HG03196 (cell line): ENCODE measurements at regions not wholly inside any gene's neighbourhood (a gene's known extent, or its start where the extent isn't known, plus 50 kb on each side); places are given as distances from the start of the nearest gene placed in this dataset.
"Not testable (repeated sequence)": the region's sequence is repeated elsewhere in the genome, so short reads cannot be mapped to it uniquely, and the experiment has no call there.

Experiments
- ATAC-seq: cut with Tn5 transposase; IDR thresholded peaks from one replicate; pipeline ENCODE4 v1.9.1; 2021; ENCODE audit not compliant: unreplicated experiment

- ATAC-seq = not testable (repeated sequence)
Measured at GRCh38 chr5:17034992-17035391, 98.9 kb upstream of the MYO10 start.

GRCh38 chr5:17037751-17038150 lies 101.7 kb upstream of the MYO10 start:
- ATAC-seq = no peak

- ATAC-seq = no peak
Measured at GRCh38 chr5:17039170-17039569, 103.1 kb upstream of the MYO10 start.

GRCh38 chr5:17042041-17042440 lies 106.0 kb upstream of the MYO10 start:
- ATAC-seq = no peak

GRCh38 chr5:17046320-17046719 lies 110.2 kb upstream of the MYO10 start:
- ATAC-seq = no peak

GRCh38 chr5:17050236-17050635 lies 114.1 kb upstream of the MYO10 start:
- no peak for ATAC-seq

DNA sequence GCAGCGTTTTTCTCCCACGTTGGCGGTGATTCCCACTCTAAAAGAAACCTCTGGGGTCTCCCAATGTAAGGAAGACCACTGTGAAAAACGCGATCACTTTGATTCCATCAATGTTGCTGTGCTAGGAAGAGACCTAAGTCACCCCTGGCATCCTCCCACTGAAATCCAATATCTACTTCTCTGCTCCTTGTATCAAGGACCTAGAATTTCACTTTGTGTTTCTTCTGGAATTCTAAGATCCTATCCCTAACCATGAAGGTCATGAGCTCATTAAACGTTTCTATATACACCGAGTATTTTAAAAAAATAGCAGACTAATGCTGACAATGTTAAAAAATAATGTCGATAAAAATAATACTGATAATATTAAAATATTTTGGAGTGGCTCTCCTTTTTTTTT lies 118.8 kb upstream of the MYO10 start:
- no peak for ATAC-seq

DNA sequence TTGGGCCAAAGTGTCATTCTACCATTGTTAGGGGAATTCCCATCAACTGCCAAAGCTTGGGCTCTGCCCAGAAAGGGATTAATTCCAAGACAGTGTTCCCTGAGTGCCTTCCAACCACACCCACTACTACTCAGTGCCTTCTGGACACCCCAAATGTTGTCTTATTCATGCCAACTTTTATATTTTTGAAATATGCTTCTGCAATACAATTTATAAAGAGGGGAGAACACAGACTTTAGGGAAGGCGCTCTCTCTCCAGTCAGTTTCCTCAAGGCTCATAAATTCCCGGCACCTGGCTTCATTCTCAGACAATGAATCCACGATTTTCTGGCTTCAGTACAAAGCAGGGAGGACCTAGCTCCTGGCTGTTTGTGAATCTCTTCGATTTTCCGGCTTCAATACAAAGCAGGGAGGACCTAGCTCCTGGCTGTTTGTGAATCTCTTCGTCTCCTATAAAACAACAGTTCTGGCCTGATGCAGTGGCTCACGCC lies 120.1 kb upstream of the MYO10 start:
- no peak for ATAC-seq

DNA sequence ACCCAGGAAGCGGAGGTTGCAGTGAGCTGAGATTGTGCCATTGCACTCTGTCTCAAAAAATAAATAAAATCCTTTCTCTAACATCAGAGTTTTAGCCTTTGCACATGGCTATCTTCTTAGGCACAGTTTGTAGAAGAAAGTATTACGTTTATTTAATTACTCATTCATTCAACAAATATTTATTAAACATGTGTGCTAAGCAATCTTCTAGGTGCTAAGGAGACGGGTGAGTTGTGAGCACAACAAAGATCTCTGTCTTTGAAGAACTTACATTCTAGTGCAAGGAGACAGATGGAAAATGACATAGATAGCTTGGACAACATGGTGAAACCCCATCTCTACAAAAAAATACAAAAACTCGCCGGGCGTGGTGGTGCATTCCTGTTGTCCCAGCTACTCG lies 122.3 kb upstream of the MYO10 start:
- no peak for ATAC-seq

GRCh38 chr5:17061973-17062470 lies 125.9 kb upstream of the MYO10 start:
- no peak for ATAC-seq

DNA sequence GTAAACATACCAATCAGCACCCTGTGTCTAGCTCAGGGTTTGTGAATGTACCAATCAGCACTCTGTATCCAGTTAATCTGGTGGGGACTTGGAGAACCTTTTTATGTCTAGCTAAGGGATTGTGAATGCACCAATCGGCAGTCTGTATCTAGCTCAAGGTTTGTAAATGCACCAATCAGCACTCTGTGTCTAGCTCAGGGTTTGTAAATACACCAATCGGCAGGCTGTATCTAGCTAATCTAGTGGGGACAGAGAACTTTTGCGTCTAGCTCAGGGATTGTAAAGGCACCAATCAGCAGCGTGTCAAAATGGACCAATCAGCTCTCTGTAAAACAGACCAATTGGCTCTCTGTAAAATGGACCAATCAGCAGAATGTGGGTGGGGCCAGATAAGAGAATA lies 126.7 kb upstream of the MYO10 start:
- not testable (repeated sequence) for ATAC-seq

GRCh38 chr5:17064241-17064640 lies 128.2 kb upstream of the MYO10 start:
- no peak for ATAC-seq

- ATAC-seq = no peak
Measured at GRCh38 chr5:17065458-17065857, 129.4 kb upstream of the MYO10 start.

- not testable (repeated sequence) for ATAC-seq
Measured at GRCh38 chr5:17066026-17066425, 129.9 kb upstream of the MYO10 start.

GRCh38 chr5:17067657-17068392 lies 131.7 kb upstream of the MYO10 start:
- ATAC-seq = no peak

GRCh38 chr5:17069995-17070511 lies 134.0 kb upstream of the MYO10 start:
- no peak for ATAC-seq

DNA sequence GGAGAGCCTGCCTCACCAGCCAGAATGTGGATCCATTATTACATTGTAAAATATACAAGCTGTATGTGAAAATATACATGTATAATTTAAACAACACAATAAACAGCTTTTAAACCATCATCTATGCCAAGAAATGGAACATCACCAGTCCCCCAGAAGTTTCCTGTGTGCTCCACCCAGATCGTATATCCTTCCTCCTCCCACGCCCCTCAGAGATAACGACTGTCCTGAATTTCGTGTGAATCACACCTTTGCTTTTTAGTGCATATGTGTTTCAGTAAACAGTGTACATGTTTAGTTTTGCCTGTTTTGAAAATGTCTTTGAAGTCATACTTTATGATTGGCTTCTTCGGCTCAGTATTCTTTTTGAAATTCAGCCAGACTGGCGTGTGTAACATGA lies 134.6 kb upstream of the MYO10 start:
- no peak for ATAC-seq

- no peak for ATAC-seq
Measured at GRCh38 chr5:17075236-17075635, 139.1 kb upstream of the MYO10 start.

DNA sequence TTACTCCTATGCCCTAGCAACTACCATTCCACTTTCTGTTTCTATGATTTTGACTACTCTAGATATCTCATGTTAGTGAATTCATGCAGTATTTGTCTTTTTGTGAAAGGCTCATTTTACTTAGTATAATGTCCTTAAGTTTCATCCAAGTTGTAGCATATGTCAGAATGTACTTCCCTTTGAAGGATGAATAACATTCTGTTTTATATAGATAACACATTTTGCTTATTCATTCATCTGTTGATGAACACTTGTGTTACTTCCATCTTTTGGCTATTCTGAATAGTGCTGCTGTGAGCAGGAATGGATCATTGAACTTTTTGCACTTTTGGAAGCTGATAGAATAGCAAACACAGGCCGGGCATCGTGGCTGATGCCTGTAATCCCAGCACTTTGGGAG lies 140.2 kb upstream of the MYO10 start:
- ATAC-seq = no peak

GRCh38 chr5:17077440-17078233 lies 139.8 kb upstream of the BASP1 start:
- no peak for ATAC-seq

- ATAC-seq = no peak
Measured at GRCh38 chr5:17079562-17079961, 137.9 kb upstream of the BASP1 start.

GRCh38 chr5:17080361-17080760 lies 137.1 kb upstream of the BASP1 start:
- ATAC-seq = no peak
